ENCODE measurements at regions not wholly inside any gene's neighbourhood (a gene's known extent, or its start where the extent isn't known, plus 50 kb on each side); places are given as distances from the start of the nearest gene placed in this dataset.

DNA sequence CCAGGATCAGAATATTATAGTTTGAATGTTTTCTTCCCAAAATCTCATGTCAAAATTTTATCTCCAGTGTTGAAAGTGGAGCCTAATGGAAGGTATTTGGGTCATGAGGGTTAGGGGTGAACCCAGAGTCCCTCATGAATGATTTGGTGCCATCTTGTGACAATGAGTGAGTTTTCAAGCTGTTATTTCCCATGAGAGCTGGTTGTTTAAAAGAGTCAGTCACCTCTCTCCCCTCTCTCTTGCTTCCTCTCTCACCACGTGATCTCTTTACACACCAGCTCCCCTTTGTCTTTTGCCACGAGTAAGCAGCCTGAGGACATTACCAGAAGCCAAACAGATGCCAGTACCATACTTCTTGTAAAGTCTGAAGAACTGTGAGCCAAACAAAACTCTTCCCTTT lies 561.6 kb downstream of the RERGL start:
- peak; percentile 9 for DNase-seq (ENCODE audit: low read depth)
- TF ChIP-seq, protein P1, sequence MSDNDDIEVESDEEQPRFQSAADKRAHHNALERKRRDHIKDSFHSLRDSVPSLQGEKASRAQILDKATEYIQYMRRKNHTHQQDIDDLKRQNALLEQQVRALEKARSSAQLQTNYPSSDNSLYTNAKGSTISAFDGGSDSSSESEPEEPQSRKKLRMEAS (IDR thresholded peaks at IDR 0.05; ENCODE audit: low read depth, low read length), result no peak
- TF ChIP-seq POLR2A (IDR thresholded peaks at IDR 0.05; ENCODE audit: extremely low read depth, insufficient read length) (no peak), MYC (IDR thresholded peaks at IDR 0.05; ENCODE audit: low read depth, low read length) (no peak)
- TF ChIP-seq, protein P2, sequence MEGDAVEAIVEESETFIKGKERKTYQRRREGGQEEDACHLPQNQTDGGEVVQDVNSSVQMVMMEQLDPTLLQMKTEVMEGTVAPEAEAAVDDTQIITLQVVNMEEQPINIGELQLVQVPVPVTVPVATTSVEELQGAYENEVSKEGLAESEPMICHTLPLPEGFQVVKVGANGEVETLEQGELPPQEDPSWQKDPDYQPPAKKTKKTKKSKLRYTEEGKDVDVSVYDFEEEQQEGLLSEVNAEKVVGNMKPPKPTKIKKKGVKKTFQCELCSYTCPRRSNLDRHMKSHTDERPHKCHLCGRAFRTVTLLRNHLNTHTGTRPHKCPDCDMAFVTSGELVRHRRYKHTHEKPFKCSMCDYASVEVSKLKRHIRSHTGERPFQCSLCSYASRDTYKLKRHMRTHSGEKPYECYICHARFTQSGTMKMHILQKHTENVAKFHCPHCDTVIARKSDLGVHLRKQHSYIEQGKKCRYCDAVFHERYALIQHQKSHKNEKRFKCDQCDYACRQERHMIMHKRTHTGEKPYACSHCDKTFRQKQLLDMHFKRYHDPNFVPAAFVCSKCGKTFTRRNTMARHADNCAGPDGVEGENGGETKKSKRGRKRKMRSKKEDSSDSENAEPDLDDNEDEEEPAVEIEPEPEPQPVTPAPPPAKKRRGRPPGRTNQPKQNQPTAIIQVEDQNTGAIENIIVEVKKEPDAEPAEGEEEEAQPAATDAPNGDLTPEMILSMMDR (IDR thresholded peaks at IDR 0.05; ENCODE audit: low read depth, low read length), result no peak
- no peak overlapping the region for H3K4me3 ChIP-seq (ENCODE audit: low read depth, low read length)

DNA sequence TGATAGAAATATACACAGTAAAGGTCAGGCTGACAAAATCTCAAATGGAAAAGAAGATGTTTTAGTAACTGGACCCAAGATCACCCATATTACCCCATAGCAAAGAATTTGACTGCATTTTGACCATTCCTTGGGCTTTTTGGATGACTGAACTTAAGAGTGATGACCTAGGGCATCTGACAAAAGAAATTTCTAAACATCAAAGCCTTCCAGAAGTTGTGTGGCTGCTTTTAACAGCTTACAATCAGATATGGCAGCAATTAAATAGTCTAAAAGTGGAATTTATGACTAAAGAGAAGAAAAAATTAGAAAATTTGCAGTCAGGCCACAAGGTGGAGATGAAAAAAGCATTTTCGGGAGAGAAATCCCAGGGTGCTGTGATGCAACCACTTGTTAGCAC lies 563.0 kb downstream of the RERGL start:
- no peak for TF ChIP-seq MYC (IDR thresholded peaks at IDR 0.05; ENCODE audit: low read depth, low read length)
- TF ChIP-seq, protein P1 (IDR thresholded peaks at IDR 0.05; ENCODE audit: low read depth, low read length), result no peak
- TF ChIP-seq, protein P2 (IDR thresholded peaks at IDR 0.05; ENCODE audit: low read depth, low read length), result no peak
- no peak for TF ChIP-seq POLR2A (IDR thresholded peaks at IDR 0.05; ENCODE audit: extremely low read depth, insufficient read length)
- H3K4me3 ChIP-seq (ENCODE audit: low read depth, low read length), result no peak overlapping the region
- no peak for DNase-seq (ENCODE audit: low read depth)

DNA sequence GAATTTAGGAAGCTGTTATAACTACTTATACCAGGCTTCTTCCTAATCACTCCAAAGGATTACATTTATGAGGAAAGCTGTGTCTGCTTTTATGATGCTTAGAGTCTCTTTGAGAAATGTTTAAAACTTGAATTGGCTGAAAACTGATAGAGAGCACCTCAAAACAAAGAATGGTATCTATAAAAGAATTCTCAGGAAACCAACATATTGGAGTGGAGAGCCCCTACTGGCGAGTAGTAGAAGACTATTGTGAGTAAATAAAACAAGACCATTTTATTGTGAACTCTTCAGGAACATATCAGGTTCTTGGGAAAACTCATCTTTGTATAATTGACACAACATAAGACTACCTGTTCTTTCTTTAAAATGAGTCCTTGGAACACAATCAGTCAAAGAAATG lies 578.6 kb downstream of the RERGL start:
- TF ChIP-seq, protein P1 (IDR thresholded peaks at IDR 0.05; ENCODE audit: low read depth, low read length), result no peak
- TF ChIP-seq, protein P2 (IDR thresholded peaks at IDR 0.05; ENCODE audit: low read depth, low read length), result no peak
- TF ChIP-seq MYC (IDR thresholded peaks at IDR 0.05; ENCODE audit: low read depth, low read length), result no peak
- TF ChIP-seq POLR2A (IDR thresholded peaks at IDR 0.05; ENCODE audit: extremely low read depth, insufficient read length), result no peak
- no peak for DNase-seq (ENCODE audit: low read depth)
- no peak overlapping the region for H3K4me3 ChIP-seq (ENCODE audit: low read depth, low read length)

DNA sequence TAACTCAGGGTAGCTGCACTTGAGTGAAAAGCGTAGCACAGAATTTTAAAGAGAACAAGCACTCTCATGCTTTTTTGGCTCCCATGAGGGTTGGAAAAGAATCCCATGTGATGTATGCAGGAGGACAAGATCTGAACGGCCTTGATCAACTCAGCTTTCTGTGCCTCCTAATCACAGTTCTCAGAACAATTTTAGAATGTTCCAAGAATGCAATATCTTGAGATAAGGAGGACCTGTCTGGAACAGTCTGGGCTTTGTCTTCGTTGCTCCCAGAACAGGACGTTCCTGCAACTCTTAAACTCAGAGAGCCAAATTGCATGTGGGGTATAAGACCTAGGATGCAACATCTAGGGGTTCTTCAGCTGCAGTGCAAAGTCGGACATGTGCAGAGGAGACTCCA lies 582.7 kb downstream of the RERGL start:
- no peak for DNase-seq (ENCODE audit: low read depth)
- no peak for TF ChIP-seq POLR2A (IDR thresholded peaks at IDR 0.05; ENCODE audit: extremely low read depth, insufficient read length)
- TF ChIP-seq, protein P1 (IDR thresholded peaks at IDR 0.05; ENCODE audit: low read depth, low read length), result no peak
- TF ChIP-seq MYC (IDR thresholded peaks at IDR 0.05; ENCODE audit: low read depth, low read length), result no peak
- TF ChIP-seq, protein P2 (IDR thresholded peaks at IDR 0.05; ENCODE audit: low read depth, low read length), result no peak
- H3K4me3 ChIP-seq (ENCODE audit: low read depth, low read length), result no peak overlapping the region

DNA sequence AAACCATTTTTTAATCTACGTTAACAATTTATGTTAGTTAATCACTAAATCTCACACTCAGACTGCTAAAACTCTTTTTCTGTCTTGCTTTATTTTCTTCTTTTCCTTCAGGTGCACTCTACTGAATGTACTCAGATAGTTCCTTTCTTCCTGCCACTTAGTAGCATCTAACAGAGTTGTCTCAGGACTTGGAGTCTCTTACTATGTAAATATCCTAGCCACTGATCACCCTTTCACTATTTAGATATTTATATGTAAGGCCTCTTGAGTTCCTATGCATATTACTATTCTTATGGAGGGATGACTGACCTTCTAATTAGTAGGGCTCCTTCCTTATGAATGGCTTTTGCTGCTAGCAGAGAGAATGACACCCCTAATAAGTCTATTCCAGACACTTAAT lies 586.3 kb downstream of the RERGL start:
- no peak for DNase-seq (ENCODE audit: low read depth)
- no peak for TF ChIP-seq POLR2A (IDR thresholded peaks at IDR 0.05; ENCODE audit: extremely low read depth, insufficient read length)
- no peak for TF ChIP-seq MYC (IDR thresholded peaks at IDR 0.05; ENCODE audit: low read depth, low read length)
- TF ChIP-seq, protein P2 (IDR thresholded peaks at IDR 0.05; ENCODE audit: low read depth, low read length), result no peak
- TF ChIP-seq, protein P1 (IDR thresholded peaks at IDR 0.05; ENCODE audit: low read depth, low read length), result no peak

DNA sequence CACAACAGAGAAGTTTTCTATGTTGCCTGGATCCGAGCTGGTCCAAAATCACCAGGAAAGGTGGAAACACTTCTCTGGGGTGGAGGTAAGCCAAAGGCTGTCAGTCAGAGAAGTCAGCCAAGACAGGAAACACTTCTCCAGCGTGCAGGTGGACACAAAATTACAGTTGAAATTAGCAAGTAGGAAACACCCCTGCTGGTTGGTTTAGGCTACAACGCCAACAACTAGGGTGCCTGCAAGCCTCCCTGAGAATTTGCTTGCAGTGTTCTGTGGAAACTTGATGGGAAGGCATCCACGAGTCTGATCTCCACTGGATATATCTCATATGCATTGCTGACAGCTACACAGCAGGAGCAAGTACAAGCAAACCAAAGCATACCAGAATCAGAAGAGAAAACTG lies 600.5 kb downstream of the RERGL start:
- DNase-seq (ENCODE audit: low read depth), result no peak
- no peak overlapping the region for H3K4me3 ChIP-seq (ENCODE audit: low read depth, low read length)
- TF ChIP-seq POLR2A (IDR thresholded peaks at IDR 0.05; ENCODE audit: extremely low read depth, insufficient read length), result no peak
- TF ChIP-seq, protein P1 (IDR thresholded peaks at IDR 0.05; ENCODE audit: low read depth, low read length), result no peak
- TF ChIP-seq, protein P2 (IDR thresholded peaks at IDR 0.05; ENCODE audit: low read depth, low read length), result no peak
- TF ChIP-seq MYC (IDR thresholded peaks at IDR 0.05; ENCODE audit: low read depth, low read length), result no peak

More for the DNA sequence above, 586.3 kb downstream of the RERGL start:
- no peak overlapping the region for H3K4me3 ChIP-seq (ENCODE audit: low read depth, low read length)

Data from NB4 (cell line).